LNCAP (cell line): ENCODE measurements at regions not wholly inside any gene's neighbourhood (a gene's known extent, or its start where the extent isn't known, plus 50 kb on each side); places are given as distances from the start of the nearest gene placed in this dataset.

ENCODE experiments used
- CTCF ChIP-seq: fragments of 450-650 bp; IDR thresholded peaks from 2 replicates; pipeline ENCODE4 v1.5.1; 2017; ENCODE audit warnings: mild to moderate bottlenecking

- no peak for TF ChIP-seq CTCF
Measured at GRCh38 chr1:36582066-36582755, 99.5 kb upstream of the CSF3R start.

DNA sequence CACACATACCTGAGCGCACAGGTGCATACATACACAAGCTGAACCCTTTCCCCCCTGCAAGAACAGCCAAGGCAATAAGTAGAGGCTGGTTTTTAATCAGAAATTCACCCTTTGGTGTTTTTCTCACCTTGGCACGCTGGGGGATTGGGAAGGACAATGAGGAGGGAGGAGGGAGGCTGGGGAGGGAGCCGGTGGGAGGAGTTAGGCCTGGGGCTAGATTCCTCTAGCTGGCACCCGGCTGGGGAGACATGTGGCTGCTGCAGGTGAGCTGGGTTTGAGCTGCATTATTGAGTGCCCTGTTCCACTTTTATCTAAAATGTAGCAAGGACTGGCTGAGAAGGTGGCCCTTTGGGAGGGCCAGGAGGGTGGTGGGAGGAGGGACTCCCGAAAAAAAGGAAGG, 97.8 kb upstream of the CSF3R start:
- TF ChIP-seq CTCF, result no peak

DNA sequence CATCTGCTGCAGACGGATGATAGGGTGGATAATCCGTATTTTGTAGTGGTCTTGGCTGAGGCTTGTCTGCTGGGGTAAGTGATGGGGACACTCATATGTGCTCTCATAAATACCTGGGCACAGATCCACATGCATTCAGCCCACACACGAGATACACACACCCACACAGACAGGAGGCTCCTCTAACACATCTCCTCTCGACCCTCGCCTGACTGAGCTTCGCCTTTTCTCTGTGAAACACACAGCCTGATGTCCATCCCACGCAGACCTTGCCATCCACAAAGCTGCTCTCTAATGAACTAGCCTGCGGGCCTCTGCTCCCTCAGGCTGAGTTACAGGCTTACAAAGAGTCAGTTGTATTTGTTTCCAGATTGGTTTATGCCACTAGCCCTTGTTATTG, 96.3 kb upstream of the CSF3R start:
- TF ChIP-seq CTCF, result no peak

GRCh38 chr1:36576551-36577110, 93.9 kb upstream of the CSF3R start:
- no peak for TF ChIP-seq CTCF

DNA sequence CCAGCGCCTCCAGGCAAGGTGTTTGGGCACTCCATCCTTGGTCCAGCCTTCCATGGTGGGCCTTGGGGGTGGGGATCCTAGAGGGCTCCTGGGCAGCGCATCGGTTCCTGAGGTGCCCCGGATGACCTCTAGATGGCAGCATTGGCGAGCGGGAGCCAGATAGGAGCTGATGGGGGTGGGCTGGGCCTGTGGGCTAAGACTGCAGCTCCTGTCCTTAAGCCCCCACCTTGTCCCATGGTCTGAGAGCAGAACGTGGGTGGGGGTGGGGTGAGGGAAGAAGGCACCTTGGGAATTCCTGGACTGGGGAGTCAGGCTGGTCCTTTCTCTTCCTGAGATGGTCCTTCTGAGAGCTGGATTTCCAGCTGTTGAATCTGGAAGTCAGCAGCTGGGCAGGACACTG, 93.4 kb upstream of the CSF3R start:
- peak; percentile 94 for TF ChIP-seq CTCF

GRCh38 chr1:36573445-36573844, 90.7 kb upstream of the CSF3R start:
- TF ChIP-seq CTCF, result no peak

- no peak for TF ChIP-seq CTCF
Measured at GRCh38 chr1:36572906-36573305, 90.2 kb upstream of the CSF3R start.
